ENCODE measurements at regions not wholly inside any gene's neighbourhood (a gene's known extent, or its start where the extent isn't known, plus 50 kb on each side); places are given as distances from the start of the nearest gene placed in this dataset.

GRCh38 chr13:82323101-82323500 is 1559.2 kb downstream of the SLITRK1 start:
- TF ChIP-seq FOXP2 (optimal IDR thresholded peaks at IDR 0.05; ENCODE audit: control extremely low read depth, extremely low read length, insufficient read depth) (no peak), POLR2AphosphoS5 (IDR thresholded peaks at IDR 0.05; ENCODE audit: borderline replicate concordance, low read depth, low read length) (no peak)

Data from SK-N-MC (cell line).